Left lobe of liver (tissue), 2 donors: ENCODE measurements at regions not wholly inside any gene's neighbourhood (a gene's known extent, or its start where the extent isn't known, plus 50 kb on each side); places are given as distances from the start of the nearest gene placed in this dataset.
A peak's percentile ranks its signal among the peaks of the same experiment; 100 is the strongest.

Experiments
- ATAC-seq: fragments of 200-7000 bp; cut with Tn5 transposase; one replicate; pipeline ENCODE4 v1.9.1; 2020; ENCODE audit warnings: mild to moderate bottlenecking, moderate library complexity
- DNase-seq: peaks from one replicate; pipeline ENCODE4 v3.0.0-alpha.2; 2020; ENCODE audit warnings: low spot score
- donor health status: DM: no; HTN: no; CAD: no; lungs with moderate emphysema.
- donor health status: DM: no; HTN: yes; CAD: no.

DNA sequence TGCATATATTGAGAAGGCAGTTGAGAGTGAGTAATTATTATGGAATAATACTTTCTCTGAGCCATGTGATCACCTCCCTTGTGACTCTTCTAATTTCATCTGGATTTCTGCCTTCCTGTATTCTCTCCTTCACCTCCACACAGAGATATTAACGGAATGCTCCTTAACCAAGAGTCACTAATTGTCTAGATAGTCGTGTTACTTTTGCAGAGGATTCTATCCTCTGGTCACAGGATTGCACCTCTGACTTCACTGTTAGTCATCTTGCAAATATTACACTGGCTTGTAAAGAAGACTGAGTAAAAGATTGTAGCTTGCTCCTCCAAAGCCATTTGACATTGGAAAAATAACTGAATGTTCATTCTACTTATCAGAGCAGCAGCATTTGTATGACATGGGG lies 160.9 kb downstream of the SH2D1A start:
- ATAC-seq, result no peak

DNA sequence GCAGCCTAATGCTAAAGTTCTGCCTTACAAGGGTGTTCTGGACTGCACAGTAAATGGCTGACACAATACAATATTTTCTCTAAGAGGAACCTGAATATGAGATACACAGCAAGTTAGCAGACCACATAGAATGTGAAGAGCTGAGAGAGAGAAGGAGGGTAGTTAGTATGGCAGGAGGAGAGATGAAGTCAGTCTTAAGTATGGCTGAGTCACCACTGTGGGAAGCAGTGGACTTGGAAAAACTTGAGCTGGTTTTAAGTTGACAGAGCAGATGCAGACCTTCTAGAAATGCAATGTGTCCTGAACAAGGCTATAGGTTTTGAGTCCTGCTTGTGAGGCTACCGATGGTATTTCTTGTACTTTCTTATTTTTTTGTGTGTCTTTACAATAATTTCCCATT lies 172.5 kb downstream of the SH2D1A start:
- ATAC-seq (no peak), DNase-seq (no peak)

More for the DNA sequence above, 160.9 kb downstream of the SH2D1A start:
- DNase-seq, result no peak

GRCh38 chrX:124524852-124525251 lies 178.5 kb downstream of the SH2D1A start:
- ATAC-seq (no peak), DNase-seq (no peak)

DNA sequence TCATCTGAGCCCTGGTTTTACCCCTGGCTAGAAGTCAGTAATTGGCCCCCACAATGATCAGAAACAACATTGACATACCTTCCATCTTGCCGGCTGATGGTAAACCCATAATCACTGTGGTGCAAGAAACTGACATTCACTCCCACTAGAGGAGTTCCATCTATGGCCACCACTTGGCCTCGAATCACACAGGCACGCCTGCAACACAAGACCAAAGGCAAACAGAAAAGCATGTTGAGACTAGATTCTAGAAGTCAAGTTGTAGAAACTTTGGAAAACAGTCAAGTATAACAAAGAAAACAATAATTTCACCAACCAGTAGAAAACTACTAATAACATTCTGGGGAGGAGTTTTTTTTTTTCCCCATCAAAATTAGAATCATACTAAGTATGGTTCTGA lies 183.4 kb downstream of the SH2D1A start:
- no peak for ATAC-seq
- DNase-seq, result no peak

GRCh38 chrX:124530803-124531202 lies 184.4 kb downstream of the SH2D1A start:
- no peak for DNase-seq
- peak; percentile 75 for ATAC-seq

- DNase-seq, result no peak
- ATAC-seq, result no peak
These were observed 188.2 kb downstream of the SH2D1A start for GRCh38 chrX:124534536-124534935.

DNA sequence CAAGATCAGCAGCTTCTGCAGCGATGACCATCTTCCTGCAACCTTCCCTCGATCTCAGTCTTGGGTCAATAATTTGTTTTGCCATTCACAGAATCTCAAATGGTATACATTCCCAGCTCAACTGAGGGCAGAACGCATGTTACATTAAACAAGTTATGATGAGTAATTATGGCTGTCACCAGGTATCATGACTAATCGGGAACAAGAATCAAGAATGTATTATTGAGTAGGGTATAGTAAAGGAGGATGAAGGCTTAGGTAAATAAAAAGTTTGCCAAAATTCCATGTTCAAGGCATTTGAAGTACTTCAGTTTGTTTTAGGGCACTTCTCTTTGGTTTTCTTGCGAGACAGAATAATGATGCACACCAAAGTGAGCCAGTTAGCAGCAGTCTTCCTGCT lies 194.1 kb downstream of the SH2D1A start:
- DNase-seq (no peak), ATAC-seq (no peak)

DNA sequence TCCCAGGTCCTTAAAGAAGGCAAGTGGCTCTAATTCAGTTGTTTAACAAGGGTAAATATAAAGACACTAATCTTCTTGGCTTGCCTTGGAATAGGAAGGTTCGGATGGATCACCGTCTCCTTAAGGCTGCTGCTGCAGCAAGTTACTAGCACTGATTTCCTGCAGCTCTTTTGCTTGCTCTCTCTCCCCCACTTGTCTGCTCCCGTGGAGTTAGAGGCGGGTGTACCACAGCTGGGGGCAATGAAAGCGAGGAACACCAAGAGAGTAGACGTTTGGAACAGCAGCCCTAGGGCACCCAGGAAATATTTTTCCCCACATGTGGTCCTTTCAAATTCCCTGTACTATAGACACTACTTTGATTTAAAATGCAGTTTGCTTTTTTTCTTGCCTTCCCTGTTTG lies 202.2 kb downstream of the SH2D1A start:
- DNase-seq, result no peak
- ATAC-seq, result no peak

DNA sequence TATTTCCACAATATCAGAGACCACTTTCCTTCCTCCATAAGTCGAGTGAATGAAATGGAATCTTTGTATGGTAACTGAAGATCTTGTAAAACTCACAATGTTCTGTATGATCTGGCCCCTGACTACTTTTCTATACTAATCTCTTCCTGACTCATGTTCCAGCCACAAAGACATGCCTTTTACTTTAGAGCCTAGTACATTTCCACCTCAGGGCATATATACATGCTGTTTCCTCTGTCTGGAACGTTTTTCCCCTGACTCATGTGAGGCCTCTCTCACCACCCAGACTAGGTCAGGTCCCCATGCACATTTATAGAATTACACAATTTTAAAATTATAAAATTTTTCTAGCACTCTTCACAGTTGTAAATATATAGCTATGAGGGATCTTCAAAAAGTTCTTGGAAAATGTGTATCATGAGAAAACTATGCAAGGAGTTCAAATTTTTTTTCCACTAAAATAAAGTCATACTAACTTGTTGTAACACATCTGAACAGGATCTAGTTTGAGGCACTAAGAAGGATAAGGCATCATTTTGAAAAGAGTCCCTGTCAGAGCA lies 208.8 kb downstream of the SH2D1A start:
- no peak for ATAC-seq
- no peak for DNase-seq

- DNase-seq (no peak), ATAC-seq (no peak)
These were observed 211.6 kb downstream of the SH2D1A start for GRCh38 chrX:124557976-124558375.

GRCh38 chrX:124573468-124573867 lies 227.1 kb downstream of the SH2D1A start:
- ATAC-seq, result peak; percentile 80
- no peak for DNase-seq

- ATAC-seq (no peak), DNase-seq (no peak)
These were observed 246.4 kb downstream of the SH2D1A start for GRCh38 chrX:124592744-124593143.

DNA sequence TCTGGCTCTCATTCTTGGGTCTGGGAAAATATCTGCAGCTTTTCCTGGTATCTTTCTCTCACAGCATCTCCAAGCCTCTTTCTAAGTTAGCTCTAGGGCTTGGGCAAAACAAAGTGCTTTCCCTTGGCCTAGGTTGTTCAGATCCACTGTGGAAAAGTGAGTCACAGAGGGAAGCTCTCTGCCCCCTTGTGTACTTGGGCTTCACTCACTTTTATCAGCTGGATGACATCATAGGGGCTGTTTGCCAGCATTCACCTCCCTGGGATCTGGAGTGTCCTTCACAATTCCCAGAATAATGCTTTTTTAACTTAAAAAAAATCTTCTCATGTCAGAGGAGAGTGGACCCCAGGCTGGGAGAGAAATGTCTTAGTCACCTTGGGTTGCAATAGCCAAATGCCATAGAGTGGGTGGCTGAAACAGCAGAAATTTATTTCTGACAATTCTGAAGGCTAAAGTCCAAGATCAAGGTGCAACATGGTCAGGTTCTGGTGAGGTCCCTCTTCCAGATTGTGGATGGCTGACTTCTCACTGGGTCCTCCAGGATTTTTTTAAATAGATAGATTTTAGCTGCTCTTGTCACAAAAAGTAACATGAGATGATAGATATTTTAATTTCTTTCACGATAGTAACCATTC lies 247.8 kb downstream of the SH2D1A start:
- ATAC-seq, result peak; percentile 79

GRCh38 chrX:124605511-124605910 lies 259.1 kb downstream of the SH2D1A start:
- DNase-seq (no peak), ATAC-seq (no peak)

More for the DNA sequence above, 247.8 kb downstream of the SH2D1A start:
- DNase-seq, result no peak

GRCh38 chrX:124606724-124607123 lies 260.4 kb downstream of the SH2D1A start:
- DNase-seq (no peak), ATAC-seq (no peak)

- no peak for DNase-seq
- peak; percentile 88 for ATAC-seq
These were observed 273.3 kb downstream of the SH2D1A start for GRCh38 chrX:124619710-124620109.

DNA sequence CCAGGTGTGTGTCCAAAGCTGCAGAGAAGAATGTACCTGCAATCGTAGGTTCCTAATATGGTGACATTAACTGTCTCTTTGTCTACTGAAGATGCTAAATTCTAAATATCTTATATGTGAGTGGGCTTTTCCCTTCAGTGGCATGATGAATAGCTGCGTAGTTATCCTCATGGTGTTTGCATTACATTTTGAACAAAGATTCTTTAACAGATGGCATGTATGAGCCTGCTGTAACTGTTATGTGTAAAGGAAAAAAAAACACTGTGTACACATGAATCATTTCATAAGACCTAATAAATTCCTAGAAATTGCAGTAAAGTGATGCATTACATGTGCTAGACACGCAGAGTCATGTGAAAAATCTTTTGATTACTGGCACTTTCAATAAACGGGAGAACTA lies 288.0 kb downstream of the SH2D1A start:
- ATAC-seq (no peak), DNase-seq (no peak)

DNA sequence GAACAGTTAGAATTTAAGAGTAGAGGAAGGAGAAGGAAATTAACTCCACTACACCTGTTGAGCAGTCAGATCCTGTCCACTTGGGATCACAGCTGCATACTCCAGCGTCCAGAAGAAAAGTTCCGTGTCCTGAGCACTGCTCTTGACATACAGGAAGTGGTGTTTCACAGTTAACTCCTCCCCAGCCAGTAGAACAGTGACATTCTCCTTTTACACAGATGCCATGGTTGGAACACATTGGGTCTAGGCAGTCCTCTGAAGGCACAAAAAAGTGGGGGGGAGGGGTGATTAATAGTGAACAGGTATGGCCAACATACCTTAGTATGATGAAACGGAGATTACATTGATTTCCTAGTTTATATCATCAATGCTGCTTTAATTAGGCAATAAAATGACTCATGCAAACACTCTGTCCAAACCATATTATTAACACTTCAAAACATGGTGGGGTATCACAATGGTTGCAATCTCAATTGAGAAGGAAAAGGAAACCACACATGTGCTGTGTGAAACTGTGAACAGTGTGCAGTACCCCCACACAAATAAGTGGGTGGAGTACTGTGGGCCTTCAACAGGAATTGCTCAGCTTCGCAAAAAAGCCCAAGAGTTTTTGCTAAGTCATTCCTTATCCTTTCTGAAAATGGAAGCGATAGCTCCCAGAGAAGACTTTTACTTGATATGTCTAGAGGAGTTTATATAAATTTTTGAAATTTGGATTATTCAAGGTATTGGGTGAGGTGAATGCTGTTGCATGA lies 295.6 kb downstream of the SH2D1A start:
- no peak for ATAC-seq

DNA sequence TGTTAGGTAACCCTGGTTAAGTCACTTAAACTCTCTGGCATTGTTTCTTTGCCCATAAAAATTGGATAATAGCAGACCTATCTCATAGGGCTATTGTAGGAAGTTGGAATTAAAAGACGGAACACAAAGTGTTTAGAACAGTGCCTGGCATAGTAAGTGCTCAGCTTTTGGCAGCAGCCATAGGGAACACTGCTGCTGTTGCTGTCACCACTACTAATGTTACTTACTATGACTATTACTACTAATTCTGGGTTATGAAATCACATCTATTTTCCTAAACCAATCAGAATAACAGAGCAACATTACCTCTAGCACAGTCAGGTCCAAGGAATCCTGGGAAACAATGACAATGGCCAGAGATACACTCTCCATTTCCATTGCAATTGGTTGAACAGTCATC lies 300.0 kb downstream of the SH2D1A start:
- ATAC-seq (no peak), DNase-seq (no peak)

More for the DNA sequence above, 295.6 kb downstream of the SH2D1A start:
- DNase-seq, result no peak

DNA sequence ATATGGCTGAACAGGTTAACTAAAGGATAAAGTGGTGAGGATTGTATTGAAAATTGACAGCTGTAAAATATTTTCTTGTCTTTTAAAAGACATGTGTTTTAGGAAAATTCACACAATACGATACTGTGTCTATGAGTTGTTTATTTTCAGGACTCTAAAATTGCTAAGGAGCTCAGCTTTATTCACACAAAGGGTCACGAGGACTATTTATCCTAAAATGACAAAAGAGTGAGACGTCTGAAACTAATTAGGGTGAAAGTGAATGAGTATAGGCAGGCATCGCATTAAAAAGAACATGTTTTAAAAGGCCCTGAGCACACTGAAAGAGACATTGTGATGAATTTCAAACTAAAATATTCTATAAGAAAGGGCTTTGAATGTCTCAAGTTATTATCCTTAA lies 304.7 kb downstream of the SH2D1A start:
- DNase-seq (no peak), ATAC-seq (no peak)

DNA sequence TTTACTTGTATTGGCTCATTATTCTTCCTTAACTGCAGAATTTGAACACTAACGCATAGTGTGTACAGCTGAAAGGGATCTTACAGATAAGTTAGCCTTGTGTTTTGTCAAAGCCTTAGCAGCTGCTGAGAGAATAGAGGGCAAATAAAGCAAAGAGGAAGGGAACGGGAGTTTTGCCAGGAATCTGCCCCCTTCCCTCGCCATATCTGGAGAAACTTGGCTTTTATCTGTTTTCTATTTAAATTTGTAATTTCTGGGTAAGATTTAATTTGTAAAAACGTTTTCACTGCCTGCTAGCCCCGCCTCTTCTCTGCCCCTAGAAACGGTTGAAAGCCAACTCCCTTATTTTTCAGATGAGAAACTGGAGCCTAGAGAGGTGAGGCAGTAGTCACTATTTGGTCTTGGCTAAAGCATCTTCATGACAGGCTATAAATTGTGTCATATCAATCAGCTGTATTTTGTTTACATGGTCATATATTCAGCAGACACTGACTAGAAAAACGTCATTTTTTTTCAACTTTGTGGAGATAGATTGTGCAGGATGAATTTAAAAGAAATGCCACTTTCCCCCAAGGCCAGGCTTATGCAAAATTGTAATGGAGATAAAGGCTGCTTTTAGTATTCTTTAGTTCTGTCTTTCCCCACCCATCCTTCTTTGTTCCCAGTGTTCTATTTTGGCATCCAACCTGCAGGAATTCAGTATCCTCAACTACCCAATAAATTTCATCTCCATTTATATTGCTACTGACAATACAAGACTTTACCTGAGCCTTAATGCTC lies 319.4 kb downstream of the SH2D1A start:
- ATAC-seq (no peak), DNase-seq (no peak)

DNA sequence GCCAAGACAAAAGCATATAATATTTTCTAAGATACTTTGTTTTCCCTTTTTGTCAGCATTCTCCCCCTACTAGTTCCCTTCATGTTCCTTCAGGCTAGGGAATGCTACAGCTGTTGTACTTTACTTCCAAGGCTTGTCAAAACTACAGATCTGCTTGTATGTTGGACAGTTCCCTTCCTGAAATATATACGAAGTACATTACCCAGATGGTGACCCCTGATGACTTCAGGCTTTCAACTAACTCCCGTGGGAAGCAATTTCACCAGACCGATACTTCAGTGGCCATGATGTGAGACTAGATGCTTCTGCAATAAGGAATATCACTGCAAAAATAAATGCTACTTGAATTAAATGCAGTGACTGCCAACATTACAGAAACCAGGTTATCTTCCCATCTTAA lies 332.8 kb downstream of the SH2D1A start:
- no peak for DNase-seq

More for the DNA sequence above, 332.8 kb downstream of the SH2D1A start:
- ATAC-seq, result no peak
